Ureter (tissue), 1 donor: ENCODE measurements at regions not wholly inside any gene's neighbourhood (a gene's known extent, or its start where the extent isn't known, plus 50 kb on each side); places are given as distances from the start of the nearest gene placed in this dataset.
"Not testable (repeated sequence)": the region's sequence is repeated elsewhere in the genome, so short reads cannot be mapped to it uniquely, and the experiment has no call there.

Source experiments
- DNase-seq: peaks from one replicate; pipeline ENCODE4 v3.0.0-alpha.2; 2020; ENCODE audit warnings: low spot score
- donor health status: DM: yes; HTN: yes; CAD: no.

DNA sequence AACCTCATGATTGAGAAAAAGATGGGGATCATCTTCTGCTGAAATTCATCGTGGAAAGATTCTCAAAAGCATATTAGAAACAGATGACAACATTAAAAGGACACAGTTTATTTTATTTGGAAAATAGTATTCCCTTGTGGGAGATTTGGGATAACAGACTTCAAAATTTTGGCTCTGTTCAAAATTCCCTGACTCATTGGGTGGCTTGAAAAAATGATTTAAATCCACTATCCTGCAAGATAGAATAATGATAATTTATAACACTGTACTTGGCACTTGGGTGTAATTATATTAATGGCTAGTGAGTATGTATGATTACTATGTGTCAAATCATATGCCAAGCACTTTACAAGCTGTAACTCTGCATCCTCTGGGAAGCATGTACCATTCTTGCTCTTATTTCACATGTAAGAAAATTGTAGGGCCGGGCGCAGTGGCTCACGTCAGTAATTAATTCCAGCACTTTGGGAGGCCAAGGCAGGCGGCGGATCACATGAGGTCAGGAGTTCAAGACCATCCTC, 128.8 kb downstream of the LMNTD1 start:
- DNase-seq, result no peak

- DNase-seq, result no peak
Observed at GRCh38 chr12:25423355-25424050, 129.6 kb downstream of the LMNTD1 start.

DNA sequence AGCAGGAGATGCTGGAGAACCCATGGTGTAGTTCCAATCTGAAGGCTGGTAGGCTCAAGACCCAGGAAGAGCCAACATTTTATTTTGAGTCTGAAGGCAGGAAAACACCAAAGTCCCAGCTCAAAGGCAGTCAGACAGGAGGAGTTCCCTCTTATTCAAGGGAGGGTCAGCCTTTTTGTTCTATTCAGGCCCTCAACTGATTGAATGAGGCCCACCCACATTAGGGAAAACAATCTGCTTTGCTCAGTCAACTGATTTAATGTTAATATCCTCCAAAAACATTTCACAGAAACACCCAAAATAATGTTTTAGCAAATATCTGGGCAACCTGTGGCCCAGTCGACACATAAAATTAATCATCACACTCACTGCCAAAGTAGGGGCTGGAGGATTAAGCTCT, 130.8 kb downstream of the LMNTD1 start:
- DNase-seq, result no peak

DNA sequence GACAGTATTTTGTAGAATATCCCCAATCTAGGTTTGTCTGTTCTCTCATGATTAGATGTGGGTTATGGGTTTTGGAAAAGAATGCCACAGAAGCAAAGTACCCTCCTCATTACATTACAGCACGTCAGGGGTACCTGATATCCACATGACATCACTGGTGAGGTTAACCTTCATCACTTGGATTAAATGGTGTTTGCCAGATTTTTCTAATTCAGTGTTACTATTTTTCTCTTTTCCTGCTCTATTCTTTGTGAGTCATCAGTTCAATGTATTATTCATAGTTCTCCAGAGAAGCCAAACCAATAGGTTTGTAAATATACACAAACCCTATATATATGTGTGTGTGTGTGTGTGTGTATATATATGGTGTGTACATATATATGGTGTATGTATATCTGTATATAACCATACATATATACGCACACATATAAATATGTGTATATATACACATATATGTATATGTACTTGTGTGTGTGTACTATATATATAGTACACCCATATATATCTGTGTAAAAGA, 131.4 kb downstream of the LMNTD1 start:
- DNase-seq, result no peak

DNA sequence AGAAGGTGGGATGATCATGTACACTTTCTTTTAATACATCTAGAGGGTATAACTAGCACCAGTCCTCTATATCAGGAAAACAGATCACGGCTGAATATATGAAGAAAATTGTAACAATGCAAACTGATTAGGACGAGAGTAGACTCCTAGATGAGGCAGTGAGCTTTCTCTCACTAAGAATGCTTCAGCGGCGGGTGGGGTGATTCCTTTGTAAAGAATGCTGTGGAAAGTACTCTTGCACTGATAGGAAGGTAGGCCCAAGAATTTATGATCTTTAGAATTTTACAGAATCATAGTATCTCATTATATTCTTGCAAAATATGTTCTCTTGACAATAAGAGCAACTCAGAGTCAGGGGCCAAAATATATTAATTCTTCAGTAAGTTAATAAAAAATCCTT, 133.0 kb downstream of the LMNTD1 start:
- DNase-seq, result no peak

DNA sequence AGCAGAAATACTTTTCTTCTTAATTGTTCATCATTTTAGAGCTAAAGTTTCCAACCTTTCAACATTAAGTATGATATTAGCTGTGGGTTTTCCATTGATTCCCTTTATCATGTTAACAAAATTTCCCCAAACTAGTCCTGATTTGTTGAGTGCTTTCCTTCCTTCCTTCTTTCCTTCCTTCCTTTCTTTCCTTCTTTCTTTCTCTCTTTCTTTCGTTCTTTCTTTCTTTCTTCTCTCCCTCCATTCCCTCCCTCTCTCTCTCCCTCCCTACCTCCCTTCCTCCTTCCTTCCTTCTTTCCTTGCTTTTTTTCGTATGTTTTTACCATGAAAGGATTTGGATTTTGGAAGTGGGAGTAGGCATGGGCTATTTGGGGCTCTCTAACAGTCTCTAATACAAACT, 133.5 kb downstream of the LMNTD1 start:
- no peak for DNase-seq

- no peak for DNase-seq
Observed at GRCh38 chr12:25417071-25417470, 136.0 kb downstream of the LMNTD1 start.

DNA sequence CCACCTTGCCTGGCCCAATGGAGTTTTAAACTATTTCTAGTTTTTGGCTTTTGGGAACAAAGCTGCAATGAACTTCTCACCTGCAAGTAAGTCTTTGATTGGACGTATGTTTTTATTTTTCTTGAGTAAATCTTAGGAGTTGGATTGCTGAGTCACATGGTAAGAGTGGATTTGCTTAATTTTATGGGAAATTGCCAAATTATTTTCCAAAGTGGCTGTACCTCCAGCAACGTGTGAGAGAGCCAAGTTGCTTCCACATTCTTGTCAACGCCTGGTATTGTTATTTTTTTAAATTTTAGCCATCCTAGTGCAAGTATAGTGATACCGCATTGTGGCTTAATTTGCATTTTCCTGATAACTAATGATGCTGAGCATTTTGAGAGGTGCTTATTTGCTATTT, 136.6 kb downstream of the LMNTD1 start:
- no peak for DNase-seq

DNA sequence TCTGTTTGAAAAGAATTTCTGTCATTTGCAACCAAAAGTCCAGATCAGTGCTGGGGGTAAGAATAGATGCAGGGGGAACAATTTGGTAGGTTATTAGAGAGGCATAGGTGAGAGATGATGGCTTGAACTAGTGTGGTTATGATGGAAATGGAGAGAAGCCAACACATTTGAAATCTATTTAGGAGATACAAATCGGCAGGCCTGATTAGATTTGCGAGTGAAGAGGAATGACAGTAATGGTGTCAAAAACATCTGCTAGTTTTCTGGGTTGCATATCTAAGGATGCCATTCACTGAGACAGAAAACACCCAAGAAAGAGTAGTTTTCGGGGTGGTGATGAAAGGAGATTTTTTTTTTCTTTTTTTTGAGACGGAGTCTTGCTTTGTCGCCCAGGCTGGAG, 138.1 kb downstream of the LMNTD1 start:
- no peak for DNase-seq

- no peak for DNase-seq
Observed at GRCh38 chr12:25412735-25413134, 140.3 kb downstream of the LMNTD1 start.

- no peak for DNase-seq
Observed at GRCh38 chr12:25404955-25405354, 148.1 kb downstream of the LMNTD1 start.

GRCh38 chr12:25401547-25402345, 151.0 kb upstream of the KRAS start:
- DNase-seq, result no peak

DNA sequence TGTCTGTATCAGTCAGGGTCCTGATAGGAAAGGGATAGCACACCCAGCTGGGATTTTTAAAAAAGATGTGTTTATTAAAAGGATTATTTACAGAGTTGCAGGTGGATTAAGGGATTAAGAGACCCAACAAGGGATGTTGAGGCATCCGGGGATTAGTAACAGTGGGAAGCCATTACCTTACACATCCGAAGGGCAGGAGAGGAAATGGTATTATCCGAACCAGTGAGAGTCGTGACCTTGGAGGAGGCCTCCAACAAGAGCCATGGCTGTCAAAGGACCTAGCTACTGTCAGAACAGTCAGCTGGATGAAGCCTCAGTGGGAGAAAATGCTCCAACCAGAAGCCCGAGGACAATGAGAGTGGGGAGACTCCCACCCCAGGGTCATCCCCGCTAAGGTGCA, 146.3 kb upstream of the KRAS start:
- DNase-seq, result no peak

- no peak for DNase-seq
Observed at GRCh38 chr12:25395227-25395626, 144.5 kb upstream of the KRAS start.

DNA sequence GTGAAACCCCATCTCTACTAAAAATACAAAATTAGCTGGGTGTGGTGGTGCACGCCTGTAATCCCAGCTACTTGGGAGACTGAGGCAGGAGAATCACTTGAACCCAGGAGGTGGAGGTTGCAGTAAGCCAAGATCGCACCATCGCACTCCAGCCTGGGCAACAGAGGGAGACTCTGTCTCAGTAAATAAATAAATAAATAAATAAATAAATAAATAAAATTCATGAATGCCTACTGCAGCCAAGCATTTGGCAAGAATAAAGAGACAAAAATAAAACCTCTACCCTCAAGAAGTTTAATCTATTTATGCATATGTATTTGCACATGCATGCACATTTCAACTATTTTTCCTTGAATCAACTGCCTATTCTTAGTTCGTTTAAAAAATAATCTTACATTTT, 144.0 kb upstream of the KRAS start:
- not testable (repeated sequence) for DNase-seq

GRCh38 chr12:25394025-25394424, 143.3 kb upstream of the KRAS start:
- DNase-seq, result no peak

DNA sequence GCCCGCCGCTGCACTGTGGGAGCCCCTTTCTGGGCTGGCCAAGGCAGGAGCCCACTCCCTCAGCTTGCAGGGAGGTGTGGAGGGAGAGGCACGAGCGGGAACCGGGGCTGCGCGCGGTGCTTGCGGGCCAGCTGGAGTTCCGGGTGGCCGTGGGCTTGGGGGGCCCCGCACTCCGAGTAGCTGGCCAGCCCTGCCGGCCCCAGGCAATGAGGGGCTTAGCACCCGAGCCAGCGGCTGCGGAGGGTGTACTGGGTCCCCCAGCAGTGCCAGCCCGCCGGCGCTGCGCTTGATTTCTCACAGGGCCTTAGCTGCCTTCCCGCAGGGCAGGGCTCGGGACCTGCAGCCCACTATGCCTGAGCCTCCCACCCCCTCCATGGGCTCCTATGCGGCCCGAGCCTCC, 140.6 kb upstream of the KRAS start:
- not testable (repeated sequence) for DNase-seq

DNA sequence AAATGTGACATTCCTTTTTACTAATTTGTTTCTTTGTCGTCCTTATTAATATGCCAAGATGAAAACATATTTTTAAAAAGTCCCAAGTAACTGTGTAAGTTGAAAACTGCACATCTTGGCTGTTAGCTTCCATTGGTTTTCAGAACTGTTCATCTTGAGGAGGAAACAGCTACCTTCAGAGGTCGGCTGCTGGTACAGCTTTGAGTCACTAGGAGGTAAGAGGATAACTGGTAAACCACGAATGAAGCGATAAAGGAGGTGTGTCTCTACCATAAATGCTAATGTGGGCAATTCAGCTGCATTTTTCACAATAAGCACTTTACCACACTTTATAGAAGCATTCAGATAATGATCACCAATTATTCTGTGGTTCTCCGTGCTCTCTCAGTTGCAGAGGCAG, 137.5 kb upstream of the KRAS start:
- no peak for DNase-seq

GRCh38 chr12:25387732-25388050, 137.0 kb upstream of the KRAS start:
- no peak for DNase-seq

GRCh38 chr12:25386831-25387731, 136.4 kb upstream of the KRAS start:
- DNase-seq, result peak; percentile 92

- no peak for DNase-seq
Observed at GRCh38 chr12:25384893-25385248, 134.1 kb upstream of the KRAS start.
